GM23248 (cell line): ENCODE measurements at regions not wholly inside any gene's neighbourhood (a gene's known extent, or its start where the extent isn't known, plus 50 kb on each side); places are given as distances from the start of the nearest gene placed in this dataset.

ENCODE experiments used
- DNase-seq: peaks from one replicate; pipeline ENCODE4 v3.0.0-alpha.2; 2015
- H2AFZ ChIP-seq: fragments of 200-600 bp; sonication (generic); 2 replicates; pipeline ENCODE4 v1.6.1; 2016; ENCODE audit warnings: antibody characterized with exemption
- H3F3A ChIP-seq: fragments of 200-600 bp; sonication (generic); 2 replicates; pipeline ENCODE4 v1.6.1; 2016; ENCODE audit warnings: mild to moderate bottlenecking, antibody characterized with exemption, mixed run types; ENCODE audit not compliant: insufficient read depth
- H3K27ac ChIP-seq: fragments of 200-600 bp; sonication (generic); 2 replicates; pipeline ENCODE4 v1.5.1; 2016; ENCODE audit warnings: mild to moderate bottlenecking
- H3K27me3 ChIP-seq: fragments of 200-600 bp; sonication (generic); replicated peaks from 2 replicates; pipeline ENCODE4 v1.6.1; 2016; ENCODE audit warnings: mild to moderate bottlenecking; ENCODE audit not compliant: insufficient read depth
- H3K36me3 ChIP-seq: fragments of 200-600 bp; sonication (generic); 2 replicates; pipeline ENCODE4 v1.6.1; 2016; ENCODE audit warnings: low read depth, mild to moderate bottlenecking
- H3K4me1 ChIP-seq: fragments of 200-600 bp; sonication (generic); 2 replicates; pipeline ENCODE4 v1.6.1; 2016; ENCODE audit warnings: mild to moderate bottlenecking; ENCODE audit not compliant: insufficient read depth
- H3K4me2 ChIP-seq: fragments of 200-600 bp; sonication (generic); one replicate; pipeline ENCODE4 v1.6.1; 2016; ENCODE audit warnings: mild to moderate bottlenecking; ENCODE audit not compliant: unreplicated experiment
- H3K4me3 ChIP-seq: fragments of 200-600 bp; sonication (generic); 2 replicates; pipeline ENCODE4 v1.5.1; 2016; ENCODE audit warnings: mild to moderate bottlenecking
- H3K79me2 ChIP-seq: fragments of 200-600 bp; sonication (generic); 2 replicates; pipeline ENCODE4 v1.6.1; 2016; ENCODE audit warnings: mild to moderate bottlenecking; ENCODE audit not compliant: insufficient read depth
- H3K9ac ChIP-seq: fragments of 200-600 bp; sonication (generic); 2 replicates; pipeline ENCODE4 v1.6.1; 2016; ENCODE audit warnings: mild to moderate bottlenecking
- H3K9me2 ChIP-seq: fragments of 200-600 bp; sonication (generic); 2 replicates; pipeline ENCODE4 v1.6.1; 2016; ENCODE audit warnings: mixed run types, mild to moderate bottlenecking, moderate library complexity; ENCODE audit not compliant: insufficient read depth
- H3K9me3 ChIP-seq: fragments of 200-600 bp; sonication (generic); one replicate; pipeline ENCODE4 v1.6.1; 2017; ENCODE audit warnings: low read depth
- H4K20me1 ChIP-seq: fragments of 200-600 bp; sonication (generic); 2 replicates; pipeline ENCODE4 v1.6.0; 2016; ENCODE audit not compliant: insufficient read depth
- EZH2 ChIP-seq: fragments of 200-600 bp; sonication (generic); IDR thresholded peaks from 2 replicates; pipeline ENCODE4 v1.6.1; 2018; ENCODE audit warnings: antibody characterized with exemption, mild to moderate bottlenecking; ENCODE audit not compliant: insufficient read depth, poor library complexity, severe bottlenecking
- EZH2phosphoT487 ChIP-seq: fragments of 200-600 bp; sonication (generic); IDR thresholded peaks from 2 replicates; pipeline ENCODE4 v1.6.1; 2018; ENCODE audit warnings: antibody characterized with exemption, moderate library complexity, mild to moderate bottlenecking, low read depth; ENCODE audit not compliant: insufficient read depth
- WGBS, 2 experiments: methylation state at CpG; one replicate each; pipeline ENCODE4 v1.1.6; 2015 to 2017; ENCODE audit warnings: low lambda C conversion rate in 2 of 2, low coverage in 1 of 2; ENCODE audit errors: missing lambda C conversion rate in 2 of 2; 5-methylcytosine and 5-hydroxymethylcytosine counted together
- in situ Hi-C: fragments of 300-500 bp; cut with MboI; formaldehyde crosslinking; loops from 2 replicates; pipeline ENCODE4 v1.15.0; 2020

DNA sequence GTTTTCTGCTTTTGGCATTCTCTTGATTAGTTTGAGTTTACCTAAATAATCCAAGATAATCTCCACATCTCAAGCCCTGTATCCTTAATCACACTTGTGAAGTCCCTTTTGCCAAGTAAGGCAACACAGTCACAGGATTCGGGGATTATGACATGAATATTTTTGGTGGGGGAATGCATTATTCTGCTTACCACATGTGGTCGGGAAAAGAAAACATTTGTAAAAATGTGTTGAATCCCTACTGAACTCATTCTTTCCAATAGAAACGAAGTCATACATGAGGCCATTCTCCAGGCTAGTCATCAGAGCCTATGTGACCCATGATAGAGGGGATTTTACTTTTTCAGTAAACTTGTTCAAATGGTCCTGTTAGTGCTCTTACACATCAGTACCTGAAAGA is 58.5 kb upstream of the PRICKLE1 start:
- 14 to 22% methylated on average over 3 of the region's 3 CpGs for WGBS, 2 experiments
- Histone ChIP-seq H3K27me3 (peaks cover 9% of the 10 kb centered on the region; the same call in 1 of the 2 replicates), H3K9me2 (no peaks in the 10 kb centered on the region), H3K36me3 (no peaks in the 10 kb centered on the region), H3K9me3 (no peaks in the 10 kb centered on the region), H4K20me1 (no peaks in the 10 kb centered on the region), H3K4me3 (no peak overlapping the region), H3F3A (no peaks in the 10 kb centered on the region), H3K79me2 (no peaks in the 10 kb centered on the region), H3K9ac (no peak overlapping the region), H3K4me1 (no peaks in the 10 kb centered on the region), H3K4me2 (no peak overlapping the region), H3K27ac (no peak overlapping the region), H2AFZ (no peak overlapping the region)
- in situ Hi-C loops, result no loop called here
- no peak for TF ChIP-seq EZH2
- no peak for TF ChIP-seq EZH2phosphoT487
- peak; percentile 1 for DNase-seq

DNA sequence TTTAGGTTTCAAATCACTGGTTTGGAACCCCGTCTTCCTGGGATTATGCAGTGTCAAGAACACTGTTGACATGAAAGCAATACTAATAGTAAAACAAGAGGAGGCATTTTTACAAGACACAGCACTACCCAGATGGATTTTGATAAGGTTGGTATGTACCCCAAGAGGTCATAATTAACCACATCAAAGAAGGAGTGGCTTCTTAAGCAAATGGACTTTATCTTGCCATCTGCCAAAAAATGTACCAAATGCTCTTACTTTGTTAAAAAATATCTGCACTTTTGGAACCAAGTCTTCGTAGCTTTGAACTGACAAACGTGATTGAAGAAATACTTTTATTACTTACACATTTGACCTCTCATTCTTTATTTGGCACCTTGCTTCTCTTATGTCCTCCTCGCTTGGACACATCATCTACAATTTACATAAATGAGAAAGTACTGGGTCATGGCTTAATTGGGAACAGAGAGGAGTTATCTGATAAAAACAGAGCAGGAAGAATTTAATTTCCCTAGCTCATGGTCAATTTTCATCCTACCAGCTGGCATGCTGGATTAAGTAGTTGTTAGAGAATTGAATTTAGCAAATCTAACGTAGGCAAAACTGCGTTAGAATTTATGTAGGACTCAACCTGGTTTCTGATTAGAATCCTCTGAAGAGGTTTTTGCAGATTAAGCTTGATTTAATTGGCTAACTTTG is 54.5 kb upstream of the PRICKLE1 start:
- Histone ChIP-seq H3K36me3 (no peaks in the 10 kb centered on the region), H3K79me2 (no peaks in the 10 kb centered on the region), H3K9me3 (no peaks in the 10 kb centered on the region), H3K27ac (no peak overlapping the region), H3K27me3 (0 out of 2 replicates have a peak, but pooled peaks cover 9% of the 10 kb centered on the region), H3K4me3 (no peak overlapping the region), H3F3A (peaks cover 4% of the 10 kb centered on the region; the same call in 1 of the 2 replicates), H3K4me1 (no peaks in the 10 kb centered on the region), H4K20me1 (no peaks in the 10 kb centered on the region), H3K4me2 (no peak overlapping the region), H3K9ac (no peak overlapping the region), H3K9me2 (no peaks in the 10 kb centered on the region), H2AFZ (no peak overlapping the region)
- TF ChIP-seq EZH2, result no peak
- no peak for TF ChIP-seq EZH2phosphoT487
- in situ Hi-C loops, result no loop called here
- 75 to 78% methylated on average over 6 of the region's 6 CpGs for WGBS, 2 experiments
- DNase-seq, result no peak

DNA sequence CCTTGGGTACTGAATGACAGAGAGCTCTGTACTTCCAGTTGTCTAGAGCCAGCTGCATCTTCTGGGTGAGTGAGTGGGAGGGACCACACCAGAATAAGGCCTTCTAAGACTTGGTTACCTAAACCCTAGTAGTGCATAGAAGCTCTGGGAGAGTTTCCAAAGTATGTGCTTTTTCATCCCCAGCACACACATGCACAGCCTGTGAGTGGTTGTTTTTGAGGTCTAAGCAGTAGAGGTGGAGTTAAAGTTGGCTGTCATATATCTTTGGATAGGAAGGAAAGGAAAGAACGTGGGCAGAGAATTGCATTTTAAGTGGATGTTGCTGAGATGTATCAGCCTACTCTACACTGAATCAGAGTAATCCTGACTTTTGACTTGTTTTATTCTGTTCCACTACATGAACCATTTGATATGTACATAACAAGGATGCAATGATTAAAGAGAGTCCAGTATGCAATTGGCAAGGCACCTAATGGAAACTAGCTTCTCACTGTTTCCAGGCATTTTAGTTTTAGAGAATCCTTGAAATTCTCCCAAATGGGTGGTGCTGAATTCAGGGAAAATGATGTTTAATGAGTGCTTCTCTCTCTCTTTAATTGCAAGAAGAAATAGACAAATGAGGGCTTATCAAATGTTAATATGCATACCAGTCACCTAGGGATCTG is 51.8 kb upstream of the PRICKLE1 start:
- no peak overlapping the region for H3K27ac ChIP-seq
- WGBS, 2 experiments, result 5 to 11% methylated on average over 1 of the region's 1 CpG
- no peak overlapping the region for H3K9ac ChIP-seq
- in situ Hi-C loops, result no loop called here
- no peaks in the 10 kb centered on the region for H3K4me1 ChIP-seq
- H3K9me2 ChIP-seq, result no peaks in the 10 kb centered on the region
- H3K9me3 ChIP-seq, result no peaks in the 10 kb centered on the region
- H4K20me1 ChIP-seq, result no peaks in the 10 kb centered on the region
- H3K4me3 ChIP-seq, result no peak overlapping the region
- no peak for TF ChIP-seq EZH2phosphoT487
- no peak for TF ChIP-seq EZH2
- H3K27me3 ChIP-seq, result no peaks in the 10 kb centered on the region
- no peaks in the 10 kb centered on the region for H3K79me2 ChIP-seq
- no peak overlapping the region for H2AFZ ChIP-seq
- H3K4me2 ChIP-seq, result no peak overlapping the region
- DNase-seq, result peak; percentile 62
- H3K36me3 ChIP-seq, result no peaks in the 10 kb centered on the region
- H3F3A ChIP-seq, result peaks cover 4% of the 10 kb centered on the region; the same call in 1 of the 2 replicates

DNA sequence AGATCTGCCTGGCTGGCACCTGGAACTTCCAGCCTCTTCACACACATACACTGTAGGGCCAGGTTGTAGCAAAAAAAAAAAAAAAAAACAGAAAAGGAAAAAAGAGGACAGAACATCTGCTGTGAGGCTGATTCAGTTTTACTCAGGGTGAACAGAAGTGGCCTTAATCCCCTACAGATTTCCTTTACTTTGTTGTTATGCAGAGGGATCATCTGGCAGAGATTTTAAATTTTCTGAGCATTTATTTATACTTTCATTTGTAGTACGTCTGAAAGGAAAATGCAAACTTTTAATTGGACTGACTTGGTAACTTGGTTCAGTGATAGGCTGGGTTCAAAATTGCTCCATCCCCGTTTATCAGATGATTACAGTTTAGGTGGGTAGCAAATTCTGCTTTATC is 50.8 kb upstream of the PRICKLE1 start:
- Histone ChIP-seq H3K4me1 (no peaks in the 10 kb centered on the region), H3K4me2 (no peak overlapping the region), H3K4me3 (no peak overlapping the region), H3K9ac (no peak overlapping the region), H3K9me2 (no peaks in the 10 kb centered on the region), H4K20me1 (no peaks in the 10 kb centered on the region), H2AFZ (no peak overlapping the region), H3K27me3 (no peaks in the 10 kb centered on the region), H3K79me2 (no peaks in the 10 kb centered on the region), H3K9me3 (no peaks in the 10 kb centered on the region), H3K27ac (no peak overlapping the region), H3F3A (peaks cover 4% of the 10 kb centered on the region; the same call in 1 of the 2 replicates), H3K36me3 (no peaks in the 10 kb centered on the region)
- in situ Hi-C loops, result no loop called here
- TF ChIP-seq EZH2phosphoT487 (no peak), EZH2 (no peak)
- WGBS, 2 experiments, result 54 to 65% methylated on average over 2 of the region's 2 CpGs
- DNase-seq, result no peak
